ENCODE measurements at regions not wholly inside any gene's neighbourhood (a gene's known extent, or its start where the extent isn't known, plus 50 kb on each side); places are given as distances from the start of the nearest gene placed in this dataset.

DNA sequence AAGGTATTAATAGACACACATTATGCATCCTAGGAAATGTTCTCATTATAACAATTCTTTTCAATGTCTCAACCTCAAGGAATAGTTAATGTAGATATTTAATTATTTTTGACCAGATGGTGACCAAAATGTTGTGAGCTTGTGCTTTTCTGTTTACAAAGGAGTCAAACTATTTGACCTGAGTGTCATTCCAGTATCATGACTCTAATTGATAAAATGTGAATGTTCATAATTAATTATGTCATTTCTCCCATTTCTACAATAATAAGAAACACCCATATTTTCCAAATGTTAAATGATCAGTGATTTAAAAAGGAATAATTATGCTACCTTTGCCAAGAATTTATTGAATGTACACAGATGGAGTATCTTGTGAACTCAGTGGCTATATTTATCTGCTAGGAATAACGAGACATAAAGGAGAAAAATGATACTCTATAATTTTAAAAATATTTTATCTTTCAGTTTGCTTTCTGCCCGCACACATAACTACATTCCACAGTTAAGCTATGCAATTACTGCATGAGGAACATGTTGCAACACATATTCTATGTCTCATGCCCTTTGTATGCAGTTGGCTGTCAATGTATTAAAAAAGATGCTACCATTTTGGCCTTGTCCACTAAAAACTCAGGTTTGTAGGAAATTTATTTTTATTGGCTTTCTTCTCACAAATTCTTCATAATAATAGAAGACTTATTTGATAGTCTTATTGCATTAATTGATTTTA, 376.7 kb upstream of the CCDC179 start:
- DNase-seq (ENCODE audit: low read depth), result no peak
- TF ChIP-seq, protein P1, sequence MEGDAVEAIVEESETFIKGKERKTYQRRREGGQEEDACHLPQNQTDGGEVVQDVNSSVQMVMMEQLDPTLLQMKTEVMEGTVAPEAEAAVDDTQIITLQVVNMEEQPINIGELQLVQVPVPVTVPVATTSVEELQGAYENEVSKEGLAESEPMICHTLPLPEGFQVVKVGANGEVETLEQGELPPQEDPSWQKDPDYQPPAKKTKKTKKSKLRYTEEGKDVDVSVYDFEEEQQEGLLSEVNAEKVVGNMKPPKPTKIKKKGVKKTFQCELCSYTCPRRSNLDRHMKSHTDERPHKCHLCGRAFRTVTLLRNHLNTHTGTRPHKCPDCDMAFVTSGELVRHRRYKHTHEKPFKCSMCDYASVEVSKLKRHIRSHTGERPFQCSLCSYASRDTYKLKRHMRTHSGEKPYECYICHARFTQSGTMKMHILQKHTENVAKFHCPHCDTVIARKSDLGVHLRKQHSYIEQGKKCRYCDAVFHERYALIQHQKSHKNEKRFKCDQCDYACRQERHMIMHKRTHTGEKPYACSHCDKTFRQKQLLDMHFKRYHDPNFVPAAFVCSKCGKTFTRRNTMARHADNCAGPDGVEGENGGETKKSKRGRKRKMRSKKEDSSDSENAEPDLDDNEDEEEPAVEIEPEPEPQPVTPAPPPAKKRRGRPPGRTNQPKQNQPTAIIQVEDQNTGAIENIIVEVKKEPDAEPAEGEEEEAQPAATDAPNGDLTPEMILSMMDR (IDR thresholded peaks at IDR 0.05; ENCODE audit: insufficient read depth, low read depth, low read length, missing control alignments), result no peak
- no peak overlapping the region for H3K4me3 ChIP-seq (ENCODE audit: low read depth, low read length)

DNA sequence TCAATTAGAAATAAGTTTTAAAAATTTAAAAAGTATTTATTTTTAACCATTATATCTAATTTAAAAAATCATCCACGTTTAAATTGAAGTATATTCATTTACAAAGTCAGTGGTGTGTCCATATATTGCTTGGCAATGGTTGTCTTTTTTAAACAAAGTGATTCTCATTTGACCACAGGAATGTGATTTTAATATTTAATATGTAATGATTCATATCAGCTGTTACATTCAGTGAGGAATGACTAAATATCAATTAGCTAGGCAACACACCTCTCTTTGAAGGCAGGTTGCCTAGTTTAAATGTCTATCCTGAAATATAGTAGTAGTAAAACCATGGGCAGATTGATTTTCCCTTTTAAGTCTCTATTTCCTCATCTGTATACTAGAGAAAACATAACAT, 392.2 kb upstream of the CCDC179 start:
- no peak overlapping the region for H3K4me3 ChIP-seq (ENCODE audit: low read depth, low read length)
- TF ChIP-seq, protein P1 (IDR thresholded peaks at IDR 0.05; ENCODE audit: insufficient read depth, low read depth, low read length, missing control alignments), result no peak
- DNase-seq (ENCODE audit: low read depth), result no peak

DNA sequence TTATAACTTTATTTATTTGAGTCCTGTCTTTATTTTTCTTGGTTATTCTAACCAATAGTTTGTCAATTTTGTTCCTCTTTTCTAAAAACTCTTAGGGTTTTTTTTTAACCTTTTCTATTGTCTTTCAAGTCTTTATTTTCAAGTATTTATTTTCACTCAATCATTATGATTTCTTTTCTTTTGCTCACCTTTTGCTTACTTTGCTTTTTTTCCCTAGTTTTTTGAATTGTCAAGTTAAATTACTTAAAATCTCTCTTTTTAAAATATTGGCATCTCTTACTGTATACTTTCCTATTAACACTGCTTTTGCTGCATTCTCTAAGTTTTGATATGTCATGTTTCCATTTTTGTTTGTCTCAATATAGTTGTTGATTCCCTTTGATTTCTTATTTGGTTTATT, 396.8 kb upstream of the CCDC179 start:
- DNase-seq (ENCODE audit: low read depth), result no peak
- H3K4me3 ChIP-seq (ENCODE audit: low read depth, low read length), result no peak overlapping the region
- TF ChIP-seq, protein P1 (IDR thresholded peaks at IDR 0.05; ENCODE audit: insufficient read depth, low read depth, low read length, missing control alignments), result no peak

DNA sequence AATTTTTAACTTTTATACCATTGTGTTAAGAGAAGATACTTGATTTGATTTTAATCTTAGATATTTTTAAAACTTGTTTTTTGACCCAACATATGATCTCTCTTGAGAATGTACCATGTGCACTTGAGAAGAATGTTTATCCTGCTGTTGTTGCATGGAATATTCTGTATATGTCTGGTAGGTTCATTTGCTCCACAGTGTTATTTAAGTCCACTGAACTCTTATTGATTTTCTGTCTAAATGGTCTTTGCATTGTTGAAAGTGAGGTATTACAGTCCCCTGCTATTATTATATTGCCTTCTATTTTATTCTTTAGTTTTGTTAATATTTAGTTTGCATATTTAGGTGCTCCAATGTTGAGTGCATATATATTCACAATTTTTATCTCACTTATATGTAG, 397.3 kb upstream of the CCDC179 start:
- no peak for DNase-seq (ENCODE audit: low read depth)
- TF ChIP-seq, protein P1 (IDR thresholded peaks at IDR 0.05; ENCODE audit: insufficient read depth, low read depth, low read length, missing control alignments), result no peak
- no peak overlapping the region for H3K4me3 ChIP-seq (ENCODE audit: low read depth, low read length)

DNA sequence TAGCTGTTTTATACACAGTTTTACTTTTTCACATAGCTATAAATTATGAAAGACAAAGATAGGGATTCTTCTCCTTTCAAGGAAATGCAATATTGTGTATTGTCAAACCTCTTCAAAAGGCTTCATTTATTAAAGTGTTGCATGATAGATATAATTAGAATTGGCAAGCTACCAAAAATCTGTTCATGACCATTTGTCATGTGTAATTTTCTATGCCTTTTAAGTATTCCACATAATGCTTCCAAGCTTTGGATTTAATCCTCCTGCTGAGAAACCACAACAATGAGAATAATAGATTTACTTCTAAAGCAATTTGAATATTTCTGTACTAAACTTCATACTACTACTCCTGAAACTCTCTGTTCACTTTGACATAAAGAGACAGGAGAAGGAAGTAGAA, 403.2 kb upstream of the CCDC179 start:
- H3K4me3 ChIP-seq (ENCODE audit: low read depth, low read length), result no peak overlapping the region
- TF ChIP-seq, protein P1 (IDR thresholded peaks at IDR 0.05; ENCODE audit: insufficient read depth, low read depth, low read length, missing control alignments), result no peak
- no peak for DNase-seq (ENCODE audit: low read depth)

DNA sequence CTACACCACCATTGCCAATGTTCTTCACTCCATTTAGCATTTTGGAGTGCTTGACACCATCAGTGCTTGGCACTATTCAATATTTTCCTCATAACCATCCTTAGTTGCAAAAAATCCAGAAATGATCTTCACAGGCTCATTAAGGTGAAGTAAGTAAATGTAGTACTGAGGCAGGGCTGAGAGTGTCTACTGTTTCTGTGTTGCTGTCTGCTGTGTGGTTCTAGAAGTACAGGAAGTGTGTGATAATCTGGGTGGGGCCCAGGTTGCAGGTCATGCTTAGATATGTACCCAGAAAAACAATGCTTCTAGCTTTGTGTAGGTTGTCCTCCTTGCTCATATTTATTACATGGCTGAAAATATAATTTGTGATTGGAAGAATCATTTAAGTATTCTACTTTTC, 411.8 kb upstream of the CCDC179 start:
- H3K4me3 ChIP-seq (ENCODE audit: low read depth, low read length), result no peak overlapping the region
- DNase-seq (ENCODE audit: low read depth), result no peak

More for the DNA sequence above, 411.8 kb upstream of the CCDC179 start:
- TF ChIP-seq, protein P1 (IDR thresholded peaks at IDR 0.05; ENCODE audit: insufficient read depth, low read depth, low read length, missing control alignments), result no peak

Measured in GM12865 (cell line).